Astrocyte (in vitro differentiated cells and primary cell): ENCODE measurements at regions not wholly inside any gene's neighbourhood (a gene's known extent, or its start where the extent isn't known, plus 50 kb on each side); places are given as distances from the start of the nearest gene placed in this dataset.
A peak's percentile ranks its signal among the peaks of the same experiment; 100 is the strongest.

Experiments used
- DNase-seq: peaks from one replicate; pipeline ENCODE4 v3.0.0-alpha.2; 2010; ENCODE audit warnings: low read depth
- FAIRE-seq: peaks from 2 replicates; lab custom pipeline; 2011; peaks lifted over from hg19 to GRCh38; lab: Jason Lieb, UNC
- H2AFZ ChIP-seq: 2 replicates; pipeline ENCODE4 v1.6.0; 2012; ENCODE audit warnings: low read depth, low read length, inconsistent platforms
- H3K27ac ChIP-seq: 2 replicates; pipeline ENCODE4 v1.5.1; 2011; ENCODE audit warnings: low read depth, low read length, inconsistent platforms
- H3K27me3 ChIP-seq: 2 replicates; pipeline ENCODE4 v1.6.0; 2011; ENCODE audit warnings: low read length, inconsistent platforms; ENCODE audit not compliant: insufficient read depth
- H3K36me3 ChIP-seq: 2 replicates; pipeline ENCODE4 v1.5.1; 2011; ENCODE audit warnings: low read length, inconsistent platforms; ENCODE audit not compliant: insufficient read depth
- H3K4me1 ChIP-seq: 2 replicates; pipeline ENCODE4 v1.5.1; 2011; ENCODE audit warnings: low read length, inconsistent platforms; ENCODE audit not compliant: insufficient read depth
- H3K4me2 ChIP-seq: 2 replicates; pipeline ENCODE4 v1.6.0; 2012; ENCODE audit warnings: low read length, inconsistent platforms
- H3K4me3 ChIP-seq: 2 replicates; pipeline ENCODE4 v1.5.1; 2011; ENCODE audit warnings: low read depth, mild to moderate bottlenecking, low read length, inconsistent platforms; ENCODE audit not compliant: insufficient read depth
- H3K79me2 ChIP-seq: 2 replicates; pipeline ENCODE4 v1.6.0; 2012; ENCODE audit warnings: mild to moderate bottlenecking, low read length, inconsistent platforms; ENCODE audit not compliant: insufficient read depth
- H3K9ac ChIP-seq: 2 replicates; pipeline ENCODE4 v1.6.0; 2012; ENCODE audit warnings: mild to moderate bottlenecking, low read length, inconsistent platforms
- H3K9me3 ChIP-seq: 2 replicates; pipeline ENCODE4 v1.5.1; 2012; ENCODE audit warnings: low read depth, mild to moderate bottlenecking, low read length, inconsistent platforms; ENCODE audit not compliant: insufficient read depth
- H4K20me1 ChIP-seq: 2 replicates; pipeline ENCODE4 v1.6.0; 2012; ENCODE audit warnings: low read length, inconsistent platforms; ENCODE audit not compliant: insufficient read depth
- H3K27ac Mint-ChIP-seq: one replicate; pipeline ENCODE4 v1.8.0; 2021; ENCODE audit warnings: mild to moderate bottlenecking, mixed read lengths; ENCODE audit not compliant: unreplicated experiment
- H3K27me3 Mint-ChIP-seq: one replicate; pipeline ENCODE4 v1.8.0; 2021; ENCODE audit warnings: low read depth, mixed read lengths; ENCODE audit not compliant: unreplicated experiment
- H3K36me3 Mint-ChIP-seq: one replicate; pipeline ENCODE4 v1.8.0; 2021; ENCODE audit warnings: low read depth, mixed read lengths; ENCODE audit not compliant: unreplicated experiment
- H3K4me1 Mint-ChIP-seq: one replicate; pipeline ENCODE4 v1.8.0; 2021; ENCODE audit warnings: low read depth, mixed read lengths; ENCODE audit not compliant: unreplicated experiment
- H3K4me3 Mint-ChIP-seq: one replicate; pipeline ENCODE4 v1.8.0; 2021; ENCODE audit warnings: mild to moderate bottlenecking, moderate library complexity, mixed read lengths; ENCODE audit not compliant: unreplicated experiment
- H3K9me3 Mint-ChIP-seq: one replicate; pipeline ENCODE4 v1.8.0; 2021; ENCODE audit warnings: mild to moderate bottlenecking, mixed read lengths; ENCODE audit not compliant: unreplicated experiment
- CTCF ChIP-seq: IDR thresholded peaks from 2 replicates; pipeline ENCODE4 v1.5.1; 2011; ENCODE audit warnings: low read depth, mild to moderate bottlenecking, inconsistent platforms, low read length, moderate library complexity; ENCODE audit not compliant: insufficient read depth
- EZH2 ChIP-seq: IDR thresholded peaks from 2 replicates; pipeline ENCODE4 v1.6.1; 2012; ENCODE audit warnings: mild to moderate bottlenecking, low read length, inconsistent platforms; ENCODE audit not compliant: insufficient read depth

- Histone ChIP-seq H3K4me3 (no peak overlapping the region), H3K4me2 (no peak overlapping the region), H3K79me2 (no peaks in the 10 kb centered on the region), H3K9ac (no peak overlapping the region), H4K20me1 (no peaks in the 10 kb centered on the region), H3K27me3 (no peaks in the 10 kb centered on the region), H3K4me1 (peaks cover 7% of the 10 kb centered on the region), H3K36me3 (no peaks in the 10 kb centered on the region), H2AFZ (no peak overlapping the region), H3K27ac (no peak overlapping the region), H3K9me3 (no peaks in the 10 kb centered on the region)
- H3K4me1 Mint-ChIP-seq: peaks cover 26% of the 10 kb centered on the region
- no peaks in the 10 kb centered on the region for H3K9me3 Mint-ChIP-seq
- no peaks in the 10 kb centered on the region for H3K27me3 Mint-ChIP-seq
- no peak overlapping the region for H3K4me3 Mint-ChIP-seq
- DNase-seq (peak; percentile 41), FAIRE-seq (no peak)
- H3K27ac Mint-ChIP-seq: no peak overlapping the region
- TF ChIP-seq EZH2 (no peak), CTCF (no peak)
- H3K36me3 Mint-ChIP-seq: peaks cover 3% of the 10 kb centered on the region
Measured at GRCh38 chr12:67370979-67371378, 101.8 kb downstream of the CAND1 start.

- Mint-ChIP-seq H3K27me3 (no peaks in the 10 kb centered on the region), H3K36me3 (no peaks in the 10 kb centered on the region), H3K4me3 (no peak overlapping the region), H3K9me3 (no peaks in the 10 kb centered on the region), H3K4me1 (peaks cover 7% of the 10 kb centered on the region), H3K27ac (no peak overlapping the region)
- H3K9ac ChIP-seq: no peak overlapping the region
- no peak overlapping the region for H3K4me2 ChIP-seq
- FAIRE-seq (peak; percentile 52), DNase-seq (no peak)
- no peaks in the 10 kb centered on the region for H3K27me3 ChIP-seq
- H3K36me3 ChIP-seq: no peaks in the 10 kb centered on the region
- H2AFZ ChIP-seq: no peak overlapping the region
- no peaks in the 10 kb centered on the region for H3K79me2 ChIP-seq
- H3K9me3 ChIP-seq: no peaks in the 10 kb centered on the region
- no peaks in the 10 kb centered on the region for H4K20me1 ChIP-seq
- TF ChIP-seq CTCF (no peak), EZH2 (no peak)
- H3K4me3 ChIP-seq: no peak overlapping the region
- no peaks in the 10 kb centered on the region for H3K4me1 ChIP-seq
- H3K27ac ChIP-seq: no peak overlapping the region
Measured at GRCh38 chr12:67377021-67377420, 107.9 kb downstream of the CAND1 start.

- Histone ChIP-seq H3K27me3 (no peaks in the 10 kb centered on the region), H4K20me1 (no peaks in the 10 kb centered on the region), H3K27ac (no peak overlapping the region), H3K4me2 (no peak overlapping the region), H3K9ac (no peak overlapping the region), H3K9me3 (no peaks in the 10 kb centered on the region), H3K4me3 (no peak overlapping the region), H2AFZ (no peak overlapping the region), H3K79me2 (no peaks in the 10 kb centered on the region), H3K4me1 (no peaks in the 10 kb centered on the region), H3K36me3 (no peaks in the 10 kb centered on the region)
- H3K4me1 Mint-ChIP-seq: peaks cover 12% of the 10 kb centered on the region
- H3K4me3 Mint-ChIP-seq: no peak overlapping the region
- DNase-seq: no peak
- H3K9me3 Mint-ChIP-seq: no peaks in the 10 kb centered on the region
- no peaks in the 10 kb centered on the region for H3K27me3 Mint-ChIP-seq
- no peaks in the 10 kb centered on the region for H3K36me3 Mint-ChIP-seq
- TF ChIP-seq CTCF (no peak), EZH2 (no peak)
- FAIRE-seq: no peak
- no peak overlapping the region for H3K27ac Mint-ChIP-seq
Measured at GRCh38 chr12:67377541-67377940, 108.4 kb downstream of the CAND1 start.
